Glutamatergic neuron (in vitro differentiated cells): ENCODE measurements at regions not wholly inside any gene's neighbourhood (a gene's known extent, or its start where the extent isn't known, plus 50 kb on each side); places are given as distances from the start of the nearest gene placed in this dataset.
"Not testable (repeated sequence)": the region's sequence is repeated elsewhere in the genome, so short reads cannot be mapped to it uniquely, and the experiment has no call there.

Experiments
- DNase-seq: peaks from one replicate; pipeline ENCODE4 v3.0.0; 2022
- H3K27ac Mint-ChIP-seq: one replicate; pipeline ENCODE4 v1.8.0; 2020; ENCODE audit warnings: mild to moderate bottlenecking, mixed read lengths, inconsistent platforms; ENCODE audit not compliant: unreplicated experiment
- H3K27me3 Mint-ChIP-seq: one replicate; pipeline ENCODE4 v1.8.0; 2020; ENCODE audit warnings: mild to moderate bottlenecking, moderate library complexity, mixed read lengths, inconsistent platforms; ENCODE audit not compliant: unreplicated experiment
- H3K36me3 Mint-ChIP-seq: one replicate; pipeline ENCODE4 v1.8.0; 2020; ENCODE audit warnings: mild to moderate bottlenecking, mixed read lengths, inconsistent platforms; ENCODE audit not compliant: unreplicated experiment
- H3K4me1 Mint-ChIP-seq: one replicate; pipeline ENCODE4 v1.8.0; 2020; ENCODE audit warnings: mild to moderate bottlenecking, low read depth, mixed read lengths, inconsistent platforms; ENCODE audit not compliant: unreplicated experiment
- H3K4me3 Mint-ChIP-seq: one replicate; pipeline ENCODE4 v1.8.0; 2020; ENCODE audit warnings: mild to moderate bottlenecking, mixed read lengths, inconsistent platforms; ENCODE audit not compliant: unreplicated experiment
- H3K9me3 Mint-ChIP-seq: one replicate; pipeline ENCODE4 v1.8.0; 2020; ENCODE audit warnings: mild to moderate bottlenecking, moderate library complexity, mixed read lengths, inconsistent platforms; ENCODE audit not compliant: unreplicated experiment
- CTCF ChIP-seq: fragments of 200-600 bp; sonication (generic); IDR thresholded peaks from one replicate; pipeline ENCODE4 v1.5.0; 2021; ENCODE audit not compliant: partially characterized antibody, unreplicated experiment

- Mint-ChIP-seq H3K36me3 (no peaks in the 10 kb centered on the region), H3K4me3 (no peak overlapping the region), H3K9me3 (peaks cover 5% of the 10 kb centered on the region), H3K27ac (no peak overlapping the region), H3K4me1 (peaks cover 2% of the 10 kb centered on the region), H3K27me3 (no peaks in the 10 kb centered on the region)
- DNase-seq: no peak
- no peak for TF ChIP-seq CTCF
These were observed 195.8 kb downstream of the NNT start for GRCh38 chr5:43798740-43799139.

- not testable (repeated sequence) for H3K27me3 Mint-ChIP-seq, H3K4me1 Mint-ChIP-seq, H3K9me3 Mint-ChIP-seq, H3K4me3 Mint-ChIP-seq, H3K27ac Mint-ChIP-seq, DNase-seq
- H3K36me3 Mint-ChIP-seq: peaks cover 11% of the 10 kb centered on the region
These were observed 188.9 kb downstream of the NNT start for GRCh38 chr5:43791880-43792279.

GRCh38 chr5:43785198-43785597 is 182.2 kb downstream of the NNT start:
- TF ChIP-seq CTCF: no peak
- H3K36me3 Mint-ChIP-seq: peaks cover 13% of the 10 kb centered on the region
- no peak for DNase-seq
- H3K27ac Mint-ChIP-seq: no peak overlapping the region
- H3K4me3 Mint-ChIP-seq: no peak overlapping the region
- H3K27me3 Mint-ChIP-seq: peaks cover 2% of the 10 kb centered on the region
- peaks cover 6% of the 10 kb centered on the region for H3K9me3 Mint-ChIP-seq
- H3K4me1 Mint-ChIP-seq: no peaks in the 10 kb centered on the region

- no peak overlapping the region for H3K4me3 Mint-ChIP-seq
- DNase-seq: no peak
- no peaks in the 10 kb centered on the region for H3K27me3 Mint-ChIP-seq
- no peaks in the 10 kb centered on the region for H3K4me1 Mint-ChIP-seq
- H3K9me3 Mint-ChIP-seq: peaks cover 5% of the 10 kb centered on the region
- H3K27ac Mint-ChIP-seq: no peak overlapping the region
- no peaks in the 10 kb centered on the region for H3K36me3 Mint-ChIP-seq
- no peak for TF ChIP-seq CTCF
These were observed 177.6 kb downstream of the NNT start for GRCh38 chr5:43780586-43780985.

GRCh38 chr5:43774881-43775399 is 172.0 kb downstream of the NNT start:
- Mint-ChIP-seq H3K4me1 (peaks cover 3% of the 10 kb centered on the region), H3K36me3 (no peaks in the 10 kb centered on the region), H3K9me3 (peaks cover 5% of the 10 kb centered on the region), H3K27ac (no peak overlapping the region), H3K4me3 (no peak overlapping the region), H3K27me3 (no peaks in the 10 kb centered on the region)
- no peak for TF ChIP-seq CTCF
- no peak for DNase-seq

GRCh38 chr5:43773478-43773844 is 170.5 kb downstream of the NNT start:
- no peak for TF ChIP-seq CTCF
- peaks cover 2% of the 10 kb centered on the region for H3K9me3 Mint-ChIP-seq
- no peak overlapping the region for H3K4me3 Mint-ChIP-seq
- no peak overlapping the region for H3K27ac Mint-ChIP-seq
- peaks cover 3% of the 10 kb centered on the region for H3K4me1 Mint-ChIP-seq
- H3K36me3 Mint-ChIP-seq: no peaks in the 10 kb centered on the region
- DNase-seq: no peak
- H3K27me3 Mint-ChIP-seq: no peaks in the 10 kb centered on the region
